ENCODE measurements at regions not wholly inside any gene's neighbourhood (a gene's known extent, or its start where the extent isn't known, plus 50 kb on each side); places are given as distances from the start of the nearest gene placed in this dataset.

- H3K27me3 ChIP-seq = no peaks in the 10 kb centered on the region
- 5 to 18% methylated on average over 1 of the region's 1 CpG for WGBS, 2 donors
- intact Hi-C loops (cut with DNase I) = no loop called here
- no peaks in the 10 kb centered on the region for H3K36me3 ChIP-seq (replicated peaks in 1 of 2; ENCODE audit: insufficient read depth in 1 of 2, low read depth in 2 of 2)
- no peak for DNase-seq
- H3K4me3 ChIP-seq = no peak overlapping the region
- no peaks in the 10 kb centered on the region for H3K4me1 ChIP-seq
- no peak for ATAC-seq
- TF ChIP-seq POLR2A (IDR thresholded peaks at IDR 0.05) (no peak), CTCF (IDR thresholded peaks at IDR 0.05) (no peak)
- H3K27ac ChIP-seq = no peak overlapping the region
- H3K9me3 ChIP-seq = no peaks in the 10 kb centered on the region
These were observed 806.2 kb downstream of the NTRK3 start for GRCh38 chr15:87450314-87450713.

DNA sequence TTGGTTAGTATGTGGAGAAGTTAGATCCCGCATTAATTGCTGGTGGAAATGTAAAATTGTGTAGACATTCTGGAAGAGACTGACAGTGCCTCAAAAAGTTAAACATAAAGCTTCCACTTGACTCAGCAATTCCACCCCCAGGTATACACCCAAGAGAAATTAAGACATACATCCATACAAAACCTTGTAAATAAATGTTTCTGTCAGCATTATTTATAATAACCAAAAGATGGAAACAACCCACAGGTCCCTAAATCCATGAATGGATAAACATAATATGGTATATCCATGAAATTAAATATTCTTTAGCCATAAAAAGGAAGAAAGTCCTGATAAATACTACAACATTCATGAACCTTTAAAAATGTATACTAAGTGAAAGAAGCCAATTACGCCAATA, 817.4 kb downstream of the NTRK3 start:
- H3K27ac ChIP-seq = no peak overlapping the region
- no peak for ATAC-seq
- WGBS, 2 donors = 49 to 78% methylated on average over 2 of the region's 2 CpGs
- DNase-seq = no peak
- H3K9me3 ChIP-seq = no peaks in the 10 kb centered on the region
- TF ChIP-seq CTCF (IDR thresholded peaks at IDR 0.05) (no peak), POLR2A (IDR thresholded peaks at IDR 0.05) (no peak)
- H3K27me3 ChIP-seq = no peaks in the 10 kb centered on the region
- H3K4me3 ChIP-seq = no peak overlapping the region
- H3K4me1 ChIP-seq = no peaks in the 10 kb centered on the region
- no peaks in the 10 kb centered on the region for H3K36me3 ChIP-seq (replicated peaks in 1 of 2; ENCODE audit: insufficient read depth in 1 of 2, low read depth in 2 of 2)
- intact Hi-C loops (cut with DNase I) = no loop called here

DNA sequence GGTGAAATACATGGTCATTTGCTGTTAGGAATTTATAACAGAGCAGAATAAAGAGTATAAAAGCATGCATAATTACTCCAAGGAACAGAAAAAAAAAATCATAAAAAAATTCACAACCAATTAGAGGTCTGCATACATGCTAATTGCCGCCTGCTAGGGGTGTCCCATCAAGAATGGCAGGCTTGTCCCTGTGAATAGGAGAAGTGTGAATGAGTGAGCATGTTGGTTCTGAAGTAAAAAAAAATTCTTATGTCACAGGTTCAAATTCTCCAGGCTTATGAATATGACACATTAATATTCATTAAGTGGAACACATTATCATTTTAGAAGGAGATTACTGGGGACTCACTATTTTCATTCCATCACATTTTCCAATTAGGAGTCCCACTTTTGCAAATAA, 822.7 kb downstream of the NTRK3 start:
- intact Hi-C loops (cut with DNase I) = no loop called here
- H3K27me3 ChIP-seq = no peaks in the 10 kb centered on the region

DNA sequence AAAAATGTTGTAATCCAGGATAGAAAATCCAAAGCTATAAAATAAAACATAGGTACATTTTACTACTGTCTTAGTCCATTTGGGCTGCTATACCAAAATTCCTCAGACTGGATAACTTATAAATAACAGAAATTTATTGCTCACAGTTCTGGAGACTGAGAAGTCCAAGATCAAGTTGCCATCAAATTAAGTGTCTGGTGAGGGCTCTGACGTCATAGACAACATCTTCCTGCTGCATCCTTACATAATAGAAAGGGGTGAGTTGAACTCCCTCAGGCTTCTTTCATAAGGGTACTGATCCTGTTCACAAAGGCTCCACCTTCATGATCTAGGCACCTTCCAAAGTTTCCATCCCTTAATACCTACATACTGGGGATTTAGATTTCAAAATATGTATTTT, 826.8 kb downstream of the NTRK3 start:
- WGBS, 2 donors = 19 to 38% methylated on average over 1 of the region's 1 CpG
- TF ChIP-seq CTCF (IDR thresholded peaks at IDR 0.05) (no peak), POLR2A (IDR thresholded peaks at IDR 0.05) (no peak)
- Histone ChIP-seq H3K27me3 (no peaks in the 10 kb centered on the region), H3K9me3 (no peaks in the 10 kb centered on the region), H3K36me3 (replicated peaks in 1 of 2; ENCODE audit: insufficient read depth in 1 of 2, low read depth in 2 of 2) (no peaks in the 10 kb centered on the region), H3K4me1 (no peaks in the 10 kb centered on the region), H3K27ac (no peak overlapping the region), H3K4me3 (no peak overlapping the region)
- intact Hi-C loops (cut with DNase I) = no loop called here
- ATAC-seq = no peak
- DNase-seq = no peak

More for the DNA sequence above, 822.7 kb downstream of the NTRK3 start:
- no peak for DNase-seq
- H3K9me3 ChIP-seq = no peaks in the 10 kb centered on the region
- no peaks in the 10 kb centered on the region for H3K36me3 ChIP-seq (replicated peaks in 1 of 2; ENCODE audit: insufficient read depth in 1 of 2, low read depth in 2 of 2)
- ATAC-seq = no peak
- H3K4me3 ChIP-seq = no peak overlapping the region
- H3K4me1 ChIP-seq = no peaks in the 10 kb centered on the region
- H3K27ac ChIP-seq = no peak overlapping the region
- 57 to 62% methylated on average over 1 of the region's 1 CpG for WGBS, 2 donors
- no peak for TF ChIP-seq POLR2A (IDR thresholded peaks at IDR 0.05)

- no peaks in the 10 kb centered on the region for H3K4me1 ChIP-seq
- no peaks in the 10 kb centered on the region for H3K9me3 ChIP-seq
- 20 to 41% methylated on average over 2 of the region's 2 CpGs for WGBS, 2 donors
- no peak for TF ChIP-seq CTCF (IDR thresholded peaks at IDR 0.05)
- no peak for TF ChIP-seq POLR2A (IDR thresholded peaks at IDR 0.05)
- DNase-seq = no peak
- ATAC-seq = no peak
- H3K36me3 ChIP-seq (replicated peaks in 1 of 2; ENCODE audit: insufficient read depth in 1 of 2, low read depth in 2 of 2) = no peaks in the 10 kb centered on the region
- H3K27ac ChIP-seq = no peak overlapping the region
- H3K4me3 ChIP-seq = no peak overlapping the region
- intact Hi-C loops (cut with DNase I) = no loop called here
- no peaks in the 10 kb centered on the region for H3K27me3 ChIP-seq
These were observed 836.5 kb downstream of the NTRK3 start for GRCh38 chr15:87420017-87420416.

Data from body of pancreas (tissue), 4 donors.